ENCODE measurements at regions not wholly inside any gene's neighbourhood (a gene's known extent, or its start where the extent isn't known, plus 50 kb on each side); places are given as distances from the start of the nearest gene placed in this dataset.

DNA sequence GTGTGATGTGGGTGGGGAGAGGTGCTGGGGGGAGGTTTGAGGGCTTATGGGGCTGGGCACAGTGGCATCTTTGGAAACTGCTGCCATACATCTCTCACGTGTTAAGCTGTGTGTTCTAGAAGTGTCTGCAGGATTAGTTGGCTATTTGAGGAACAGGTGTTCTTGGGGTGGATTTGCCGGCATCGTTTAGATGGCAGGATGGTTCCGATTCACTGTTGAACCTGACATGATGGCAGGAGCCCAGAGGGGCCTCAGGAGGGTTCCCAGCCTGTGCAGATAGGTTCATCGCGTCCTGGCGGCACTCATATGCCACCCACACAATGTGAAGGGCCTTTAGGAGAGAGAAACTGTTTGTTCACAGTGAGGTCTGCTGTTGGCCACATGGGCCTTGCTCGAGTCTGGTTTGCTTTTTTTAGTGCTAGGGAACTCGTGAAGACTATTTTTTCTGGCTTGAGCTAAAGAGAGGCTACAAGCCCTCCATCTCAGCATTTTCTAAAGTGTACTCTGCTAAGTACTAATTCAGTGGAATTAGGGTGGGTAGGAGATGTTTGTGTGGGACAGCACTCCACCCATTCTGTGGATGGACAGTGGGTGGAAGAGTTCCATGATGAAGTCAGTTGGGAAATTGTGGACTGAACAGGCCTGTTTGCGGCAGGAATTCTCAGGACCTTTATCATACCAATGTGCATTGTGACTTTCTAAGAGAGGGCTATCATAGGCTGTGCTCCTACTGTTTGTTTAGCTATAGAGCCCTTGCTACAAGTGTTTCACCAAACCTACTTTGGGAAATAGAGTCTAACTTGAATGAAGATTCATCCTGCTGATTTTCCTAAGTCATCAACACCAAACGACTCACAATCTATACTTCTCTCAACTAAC, 55.4 kb upstream of the PLET1 start:
- TF ChIP-seq, protein P1, sequence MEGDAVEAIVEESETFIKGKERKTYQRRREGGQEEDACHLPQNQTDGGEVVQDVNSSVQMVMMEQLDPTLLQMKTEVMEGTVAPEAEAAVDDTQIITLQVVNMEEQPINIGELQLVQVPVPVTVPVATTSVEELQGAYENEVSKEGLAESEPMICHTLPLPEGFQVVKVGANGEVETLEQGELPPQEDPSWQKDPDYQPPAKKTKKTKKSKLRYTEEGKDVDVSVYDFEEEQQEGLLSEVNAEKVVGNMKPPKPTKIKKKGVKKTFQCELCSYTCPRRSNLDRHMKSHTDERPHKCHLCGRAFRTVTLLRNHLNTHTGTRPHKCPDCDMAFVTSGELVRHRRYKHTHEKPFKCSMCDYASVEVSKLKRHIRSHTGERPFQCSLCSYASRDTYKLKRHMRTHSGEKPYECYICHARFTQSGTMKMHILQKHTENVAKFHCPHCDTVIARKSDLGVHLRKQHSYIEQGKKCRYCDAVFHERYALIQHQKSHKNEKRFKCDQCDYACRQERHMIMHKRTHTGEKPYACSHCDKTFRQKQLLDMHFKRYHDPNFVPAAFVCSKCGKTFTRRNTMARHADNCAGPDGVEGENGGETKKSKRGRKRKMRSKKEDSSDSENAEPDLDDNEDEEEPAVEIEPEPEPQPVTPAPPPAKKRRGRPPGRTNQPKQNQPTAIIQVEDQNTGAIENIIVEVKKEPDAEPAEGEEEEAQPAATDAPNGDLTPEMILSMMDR (IDR thresholded peaks at IDR 0.05) = no peak
- no peak for TF ChIP-seq EP300 (IDR thresholded peaks at IDR 0.05)

All from ovary (tissue), 3 donors.